ENCODE measurements at regions not wholly inside any gene's neighbourhood (a gene's known extent, or its start where the extent isn't known, plus 50 kb on each side); places are given as distances from the start of the nearest gene placed in this dataset.

GRCh38 chr2:64317707-64318475, 136.1 kb upstream of the LGALSL start:
- Histone ChIP-seq H2BK5ac (ENCODE audit: low read depth, low read length) (no peak overlapping the region), H3K36me3 (ENCODE audit: control insufficient read depth in 2 of 4, insufficient read depth in 4 of 4, low read length in 3 of 4) (no peaks in the 10 kb centered on the region), H2AK5ac (ENCODE audit: low read depth, low read length) (no peak overlapping the region), H3K79me2 (ENCODE audit: control insufficient read depth in 1 of 2, insufficient read depth in 2 of 2, low read length in 2 of 2) (no peaks in the 10 kb centered on the region), H3K4me2 (ENCODE audit: insufficient read depth in 1 of 2, low read depth in 2 of 2, low read length in 2 of 2) (no peak overlapping the region), H3K4me1 (replicated peaks in 1 of 4; ENCODE audit: control insufficient read depth in 3 of 4, insufficient read depth in 4 of 4, low read length in 3 of 4) (peaks cover 0 to 4% (median 0%) of the 10 kb centered on the region in 4 experiments; a peak in 3 of 7 replicates), H4K5ac (ENCODE audit: insufficient read length, low read depth, low read length) (no peak overlapping the region), H3K4ac (replicated peaks; ENCODE audit: insufficient read length, low read depth, low read length) (no peak overlapping the region), H4K91ac (replicated peaks; ENCODE audit: insufficient read length, low read length) (no peak overlapping the region), H3K14ac (ENCODE audit: insufficient read length) (no peak overlapping the region), H2BK120ac (replicated peaks; ENCODE audit: low read depth, low read length) (no peak overlapping the region), H4K20me1 (replicated peaks in 1 of 2; ENCODE audit: control insufficient read depth in 1 of 2, insufficient read depth in 2 of 2, low read length in 2 of 2) (no peaks in the 10 kb centered on the region), H3K27me3 (replicated peaks in 1 of 4; ENCODE audit: control insufficient read depth in 3 of 4, extremely low read depth in 1 of 4, insufficient read depth in 3 of 4, low read length in 3 of 4) (peaks cover 0 to 3% (median 0%) of the 10 kb centered on the region in 4 experiments; a peak in 1 of 7 replicates), H3K27ac (ENCODE audit: low read depth, low read length) (no peak overlapping the region), H3K23me2 (ENCODE audit: low read depth, low read length) (no peaks in the 10 kb centered on the region), H2BK15ac (ENCODE audit: low read length) (no peak overlapping the region), H3K56ac (replicated peaks; ENCODE audit: insufficient read length, low read depth, low read length) (no peak overlapping the region), H3K4me3 (ENCODE audit: extremely low read depth in 1 of 4, insufficient read depth in 2 of 4, low read depth in 3 of 4, low read length in 4 of 4) (no peak overlapping the region), H3K18ac (ENCODE audit: extremely low read depth, low read length) (no peak overlapping the region), H2AFZ (ENCODE audit: low read length) (no peak overlapping the region), H3K23ac (ENCODE audit: insufficient read length) (no peak overlapping the region), H4K8ac (ENCODE audit: extremely low read depth, insufficient read depth, low read length) (no peak overlapping the region), H2BK12ac (ENCODE audit: low read depth, low read length) (no peak overlapping the region), H3K79me1 (ENCODE audit: low read depth, low read length) (0 out of 2 replicates have a peak, but pooled peaks cover 3% of the 10 kb centered on the region), H2BK20ac (ENCODE audit: low read length) (no peak overlapping the region), H3K9ac (replicated peaks in 1 of 4; ENCODE audit: extremely low read depth in 1 of 4, low read depth in 3 of 4, low read length in 3 of 4) (no peak overlapping the region), H3K9me3 (ENCODE audit: insufficient read depth in 2 of 2, low read depth in 1 of 2, low read length in 1 of 2) (peaks cover 0 to 3% of the 10 kb centered on the region in 2 experiments; a peak in 1 of 4 replicates)
- WGBS, 2 experiments (ENCODE audit: extremely low coverage in 1 of 2, insufficient coverage in 1 of 2, insufficient read length in 1 of 2, insufficient replicate concordance in 2 of 2, low coverage in 1 of 2, low lambda C conversion rate in 2 of 2, missing lambda C conversion rate in 1 of 2): 83% methylated on average over 2 of the region's 2 CpGs; no CpG with 5 or more reads in 1 of the 2 experiments
- CTCF ChIA-PET (ENCODE audit: partially characterized antibody): interaction anchor here (1.0 to 2.8 kb wide), 8 partner anchors 10 to 277 kb away, joined by 3 to 18 read pairs (median 4); no protein-coding TSS in a partner anchor
- POLR2A ChIA-PET (ENCODE audit: partially characterized antibody): interaction anchor here (0.5 to 1.2 kb wide), 2 partner anchors 230 to 233 kb away, joined by 3 read pairs; no protein-coding TSS in a partner anchor
- DNase-seq (ENCODE audit: low read depth in 1 of 2, low spot score in 2 of 2): no peak
- FAIRE-seq: no peak
- TF ChIP-seq CHD2 (IDR thresholded peaks at IDR 0.05; ENCODE audit: low read length) (no peak), CTBP2 (IDR thresholded peaks at IDR 0.05; ENCODE audit: borderline replicate concordance, insufficient read depth, insufficient read length, low read length) (no peak), KDM1A (IDR thresholded peaks at IDR 0.05; ENCODE audit: borderline replicate concordance, low read length) (no peak), SIRT6 (IDR thresholded peaks at IDR 0.05; ENCODE audit: low read length) (no peak), CREB1 (IDR thresholded peaks at IDR 0.05) (no peak), RXRA (IDR thresholded peaks at IDR 0.05; ENCODE audit: insufficient read depth, low read depth, low read length) (no peak), GTF2F1 (IDR thresholded peaks at IDR 0.05; ENCODE audit: borderline replicate concordance, low read depth, low read length) (no peak), CEBPB (IDR thresholded peaks at IDR 0.05; ENCODE audit: low read depth, low read length) (no peak), USF2 (IDR thresholded peaks at IDR 0.05; ENCODE audit: low read length) (no peak), EP300 (IDR thresholded peaks at IDR 0.05; ENCODE audit: borderline replicate concordance in 1 of 2, low read depth in 2 of 2, low read length in 2 of 2) (no peak), POU5F1 (IDR thresholded peaks at IDR 0.05; ENCODE audit: low read depth, low read length) (no peak), TBP (IDR thresholded peaks at IDR 0.05; ENCODE audit: low read depth, low read length) (no peak)

Data from H1 (cell line).